ENCODE measurements at regions not wholly inside any gene's neighbourhood (a gene's known extent, or its start where the extent isn't known, plus 50 kb on each side); places are given as distances from the start of the nearest gene placed in this dataset.

DNA sequence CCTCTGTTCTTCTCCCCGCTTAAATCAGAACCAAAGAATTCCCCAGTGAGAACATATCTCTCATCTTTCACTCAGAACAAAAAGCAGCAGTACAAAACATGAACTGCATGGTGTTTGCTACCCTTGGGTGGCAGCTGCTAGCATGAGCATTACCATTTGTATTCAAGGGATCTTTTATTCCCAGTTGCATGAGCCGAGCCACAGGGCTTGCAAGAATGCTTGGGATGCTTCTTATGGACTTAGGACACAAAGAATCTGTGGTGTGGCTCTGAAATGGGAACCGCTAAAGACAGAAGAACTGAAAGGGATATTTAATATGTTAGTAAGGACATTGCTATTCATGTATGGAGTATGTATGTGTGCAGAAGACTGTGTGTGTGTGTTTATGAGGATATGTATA, 190.6 kb downstream of the TMX1 start:
- TF ChIP-seq POLR2A (IDR thresholded peaks at IDR 0.05) = no peak
- TF ChIP-seq CTCF (IDR thresholded peaks at IDR 0.05) = no peak
- 69 to 84% methylated on average over 3 of the region's 3 CpGs for WGBS, 2 donors
- intact Hi-C loops (cut with DNase I; ENCODE audit: low total_unique reads) = no loop called here
- no peak for DNase-seq (ENCODE audit: low spot score in 2 of 2)
- no peak overlapping the region for H3K4me3 ChIP-seq (ENCODE audit: low read depth, poor library complexity, severe bottlenecking)

- DNase-seq (ENCODE audit: low spot score in 2 of 2) = no peak
- intact Hi-C loops (cut with DNase I; ENCODE audit: low total_unique reads) = no loop called here
- WGBS, 2 donors = 69 to 75% methylated on average over 3 of the region's 3 CpGs
- H3K4me3 ChIP-seq (ENCODE audit: low read depth, poor library complexity, severe bottlenecking) = no peak overlapping the region
- TF ChIP-seq POLR2A (IDR thresholded peaks at IDR 0.05) (no peak), CTCF (IDR thresholded peaks at IDR 0.05) (no peak)
Measured at GRCh38 chr14:51431033-51431709, 191.1 kb downstream of the TMX1 start.

- TF ChIP-seq CTCF (IDR thresholded peaks at IDR 0.05) (no peak), POLR2A (IDR thresholded peaks at IDR 0.05) (no peak)
- no peak for DNase-seq (ENCODE audit: low spot score in 2 of 2)
- no peak overlapping the region for H3K4me3 ChIP-seq (ENCODE audit: low read depth, poor library complexity, severe bottlenecking)
- 82 to 91% methylated on average over 1 of the region's 1 CpG for WGBS, 2 donors
- intact Hi-C loops (cut with DNase I; ENCODE audit: low total_unique reads) = no loop called here
Measured at GRCh38 chr14:51431741-51432140, 191.7 kb downstream of the TMX1 start.

DNA sequence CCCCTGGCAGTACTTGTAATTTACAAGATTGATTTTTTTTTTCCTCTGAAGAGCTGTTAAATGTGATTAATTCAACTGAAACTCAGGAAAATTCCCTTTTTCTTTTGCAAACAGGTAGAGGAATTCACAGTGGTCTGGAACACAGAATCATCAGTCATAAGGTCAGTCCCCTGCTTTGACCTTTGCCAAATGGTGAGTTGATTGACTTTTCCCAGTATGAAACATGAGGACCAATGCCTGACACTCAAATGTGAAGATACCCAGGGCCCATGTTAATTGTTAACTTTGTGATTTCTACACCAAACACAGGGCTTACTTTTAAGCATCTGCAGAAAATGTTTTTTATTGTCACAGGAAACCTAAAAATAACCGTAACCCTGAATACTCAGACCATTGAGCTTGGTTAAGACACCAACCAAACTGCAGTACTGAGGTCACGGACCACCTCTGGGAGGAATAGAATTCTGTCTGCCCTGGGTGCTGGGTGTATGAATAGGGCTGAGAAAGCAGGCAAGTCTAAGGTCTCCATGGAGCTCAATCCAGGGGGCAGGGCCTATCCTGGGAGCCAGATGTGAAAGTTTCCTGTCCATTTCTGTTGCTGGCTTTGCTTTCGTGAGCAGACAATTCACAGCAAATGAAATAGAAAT, 192.4 kb downstream of the TMX1 start:
- intact Hi-C loops (cut with DNase I; ENCODE audit: low total_unique reads) = no loop called here

GRCh38 chr14:51436630-51437029, 196.6 kb downstream of the TMX1 start:
- TF ChIP-seq POLR2A (IDR thresholded peaks at IDR 0.05) = no peak
- TF ChIP-seq CTCF (IDR thresholded peaks at IDR 0.05) = no peak
- DNase-seq (ENCODE audit: low spot score in 2 of 2) = no peak
- intact Hi-C loops (cut with DNase I; ENCODE audit: low total_unique reads) = no loop called here
- WGBS, 2 donors = 93 to 97% methylated on average over 1 of the region's 1 CpG
- H3K4me3 ChIP-seq (ENCODE audit: low read depth, poor library complexity, severe bottlenecking) = no peak overlapping the region

More for the DNA sequence above, 192.4 kb downstream of the TMX1 start:
- no peak for DNase-seq (ENCODE audit: low spot score in 2 of 2)
- TF ChIP-seq CTCF (IDR thresholded peaks at IDR 0.05) = no peak
- no peak for TF ChIP-seq POLR2A (IDR thresholded peaks at IDR 0.05)
- no peak overlapping the region for H3K4me3 ChIP-seq (ENCODE audit: low read depth, poor library complexity, severe bottlenecking)
- 92 to 93% methylated on average over 3 of the region's 3 CpGs for WGBS, 2 donors
